NCI-H146 treated with DMSO at 0.1 percent for 48 hours (cell line): ENCODE measurements at regions not wholly inside any gene's neighbourhood (a gene's known extent, or its start where the extent isn't known, plus 50 kb on each side); places are given as distances from the start of the nearest gene placed in this dataset.
"Not testable (repeated sequence)": the region's sequence is repeated elsewhere in the genome, so short reads cannot be mapped to it uniquely, and the experiment has no call there.

ENCODE experiments used
- DNase-seq: peaks from one replicate; lab custom pipeline; 2025; ENCODE audit not compliant: unreplicated experiment; lab: John Stamatoyannopoulos, UW

- DNase-seq, result not testable (repeated sequence)
These were observed 98.9 kb upstream of the MYO10 start for GRCh38 chr5:17034992-17035391.

GRCh38 chr5:17037751-17038150 is 101.7 kb upstream of the MYO10 start:
- DNase-seq, result no peak

GRCh38 chr5:17039170-17039569 is 103.1 kb upstream of the MYO10 start:
- DNase-seq, result no peak

- no peak for DNase-seq
These were observed 106.0 kb upstream of the MYO10 start for GRCh38 chr5:17042041-17042440.

- no peak for DNase-seq
These were observed 110.2 kb upstream of the MYO10 start for GRCh38 chr5:17046320-17046719.

- no peak for DNase-seq
These were observed 114.1 kb upstream of the MYO10 start for GRCh38 chr5:17050236-17050635.

GRCh38 chr5:17054911-17055310 is 118.8 kb upstream of the MYO10 start:
- no peak for DNase-seq

GRCh38 chr5:17056141-17056631 is 120.1 kb upstream of the MYO10 start:
- DNase-seq, result no peak

GRCh38 chr5:17058438-17058837 is 122.3 kb upstream of the MYO10 start:
- no peak for DNase-seq

GRCh38 chr5:17061973-17062470 is 125.9 kb upstream of the MYO10 start:
- no peak for DNase-seq

GRCh38 chr5:17062741-17063140 is 126.7 kb upstream of the MYO10 start:
- DNase-seq, result not testable (repeated sequence)

GRCh38 chr5:17064241-17064640 is 128.2 kb upstream of the MYO10 start:
- no peak for DNase-seq

GRCh38 chr5:17065458-17065857 is 129.4 kb upstream of the MYO10 start:
- DNase-seq, result no peak

- not testable (repeated sequence) for DNase-seq
These were observed 129.9 kb upstream of the MYO10 start for GRCh38 chr5:17066026-17066425.

- DNase-seq, result no peak
These were observed 131.7 kb upstream of the MYO10 start for GRCh38 chr5:17067657-17068392.

- DNase-seq, result no peak
These were observed 134.0 kb upstream of the MYO10 start for GRCh38 chr5:17069995-17070511.

- no peak for DNase-seq
These were observed 134.6 kb upstream of the MYO10 start for GRCh38 chr5:17070647-17071046.

GRCh38 chr5:17075236-17075635 is 139.1 kb upstream of the MYO10 start:
- no peak for DNase-seq

- no peak for DNase-seq
These were observed 140.2 kb upstream of the MYO10 start for GRCh38 chr5:17076272-17076671.

GRCh38 chr5:17077440-17078233 is 139.8 kb upstream of the BASP1 start:
- no peak for DNase-seq

GRCh38 chr5:17079562-17079961 is 137.9 kb upstream of the BASP1 start:
- no peak for DNase-seq

GRCh38 chr5:17080361-17080760 is 137.1 kb upstream of the BASP1 start:
- no peak for DNase-seq
